Endometrium (tissue), 2 donors: ENCODE measurements at regions not wholly inside any gene's neighbourhood (a gene's known extent, or its start where the extent isn't known, plus 50 kb on each side); places are given as distances from the start of the nearest gene placed in this dataset.
A peak's percentile ranks its signal among the peaks of the same experiment; 100 is the strongest.
"Not testable (repeated sequence)": the region's sequence is repeated elsewhere in the genome, so short reads cannot be mapped to it uniquely, and the experiment has no call there.

Experiments used
- FAIRE-seq: peaks from 2 replicates; lab custom pipeline; 2012; peaks lifted over from hg19 to GRCh38; lab: Jason Lieb, UNC
- donor health status: control.
- donor health status: control.

- FAIRE-seq = no peak
Measured at GRCh38 chr6:168825226-168826077, 384.5 kb downstream of the SMOC2 start.

- FAIRE-seq = peak; percentile 23
Measured at GRCh38 chr6:168823397-168824212, 382.6 kb downstream of the SMOC2 start.

GRCh38 chr6:168822376-168822775, 381.4 kb downstream of the SMOC2 start:
- no peak for FAIRE-seq

GRCh38 chr6:168819546-168819945, 378.6 kb downstream of the SMOC2 start:
- no peak for FAIRE-seq

GRCh38 chr6:168817558-168818159, 376.7 kb downstream of the SMOC2 start:
- FAIRE-seq = peak; percentile 4

GRCh38 chr6:168815229-168815628, 374.2 kb downstream of the SMOC2 start:
- FAIRE-seq = no peak

GRCh38 chr6:168808232-168808631, 367.2 kb downstream of the SMOC2 start:
- no peak for FAIRE-seq

GRCh38 chr6:168804331-168804730, 363.3 kb downstream of the SMOC2 start:
- no peak for FAIRE-seq

GRCh38 chr6:168803874-168804273, 362.9 kb downstream of the SMOC2 start:
- FAIRE-seq = no peak

GRCh38 chr6:168799067-168799466, 358.1 kb downstream of the SMOC2 start:
- no peak for FAIRE-seq

GRCh38 chr6:168796106-168796505, 355.1 kb downstream of the SMOC2 start:
- no peak for FAIRE-seq

- not testable (repeated sequence) for FAIRE-seq
Measured at GRCh38 chr6:168795611-168796010, 354.6 kb downstream of the SMOC2 start.

GRCh38 chr6:168794491-168794890, 353.5 kb downstream of the SMOC2 start:
- FAIRE-seq = no peak

- FAIRE-seq = no peak
Measured at GRCh38 chr6:168793649-168794048, 352.7 kb downstream of the SMOC2 start.

GRCh38 chr6:168791917-168792316, 350.9 kb downstream of the SMOC2 start:
- FAIRE-seq = no peak

- no peak for FAIRE-seq
Measured at GRCh38 chr6:168789699-168790098, 348.7 kb downstream of the SMOC2 start.

- FAIRE-seq = no peak
Measured at GRCh38 chr6:168785720-168786511, 344.9 kb downstream of the SMOC2 start.

- no peak for FAIRE-seq
Measured at GRCh38 chr6:168784426-168784825, 343.4 kb downstream of the SMOC2 start.

GRCh38 chr6:168783720-168784119, 342.7 kb downstream of the SMOC2 start:
- FAIRE-seq = no peak

- FAIRE-seq = no peak
Measured at GRCh38 chr6:168782187-168782751, 341.3 kb downstream of the SMOC2 start.

GRCh38 chr6:168778201-168778600, 337.2 kb downstream of the SMOC2 start:
- no peak for FAIRE-seq

GRCh38 chr6:168774381-168774780, 333.4 kb downstream of the SMOC2 start:
- FAIRE-seq = no peak
